Kidney (tissue), 10 donors: ENCODE measurements at regions not wholly inside any gene's neighbourhood (a gene's known extent, or its start where the extent isn't known, plus 50 kb on each side); places are given as distances from the start of the nearest gene placed in this dataset.
"Not testable (repeated sequence)": the region's sequence is repeated elsewhere in the genome, so short reads cannot be mapped to it uniquely, and the experiment has no call there.

Experiments used
- DNase-seq, 5 donors: peaks; one replicate each; pipeline ENCODE4 v3.0.0-alpha.2; 2013 to 2020
- FAIRE-seq: peaks from 2 replicates; lab custom pipeline; 2012; peaks lifted over from hg19 to GRCh38; lab: Jason Lieb, UNC
- H3K27ac ChIP-seq, 2 donors: one replicate each; pipeline ENCODE4 v1.7.0; 2013; ENCODE audit warnings: low read depth in 2 of 2, low read length in 2 of 2, inconsistent platforms in 1 of 2
- H3K27me3 ChIP-seq: one replicate; pipeline ENCODE4 v1.7.1; 2013; ENCODE audit warnings: low read length, inconsistent platforms; ENCODE audit not compliant: control insufficient read depth, insufficient read depth
- H3K36me3 ChIP-seq, 3 donors: one replicate each; pipeline versions ENCODE4 v1.7.0 to v1.7.1; 2013; ENCODE audit warnings: low read length in 3 of 3, control low read depth in 1 of 3, inconsistent platforms in 1 of 3; ENCODE audit not compliant: insufficient read depth in 3 of 3, control insufficient read depth in 2 of 3
- H3K4me1 ChIP-seq, 3 donors: one replicate each; pipeline versions ENCODE4 v1.7.0 to v1.7.1; 2013; ENCODE audit warnings: low read length in 3 of 3, inconsistent platforms in 1 of 3, low read depth in 1 of 3; ENCODE audit not compliant: control insufficient read depth in 2 of 3, insufficient read depth in 2 of 3
- H3K4me3 ChIP-seq, 3 donors: one replicate each; pipeline versions ENCODE4 v1.7.0 to v1.8.1; 2013; ENCODE audit warnings: low read length in 3 of 3, control low read depth in 1 of 3, inconsistent platforms in 1 of 3
- H3K9ac ChIP-seq, 3 donors: one replicate each; pipeline versions ENCODE4 v1.7.0 to v1.7.1; 2013; ENCODE audit warnings: low read length in 3 of 3, control low read depth in 1 of 3, inconsistent platforms in 1 of 3
- H3K9me3 ChIP-seq, 3 donors: one replicate each; pipeline versions ENCODE4 v1.7.0 to v1.7.1; 2013; ENCODE audit warnings: low read length in 3 of 3, control low read depth in 1 of 3, inconsistent platforms in 1 of 3; ENCODE audit not compliant: control insufficient read depth in 2 of 3, insufficient read depth in 1 of 3
- intact Hi-C: fragments of 100-400 bp; cut with DNase I; formaldehyde crosslinking; loops from one replicate; pipeline ENCODE4 v1.11.1; 2022
- donor health status: control.
- donor health status: control.
- donor health status: DM: yes; HTN: yes; CAD: no.
- donor health status: Normal renal cell carcinoma (clear cell type).

DNA sequence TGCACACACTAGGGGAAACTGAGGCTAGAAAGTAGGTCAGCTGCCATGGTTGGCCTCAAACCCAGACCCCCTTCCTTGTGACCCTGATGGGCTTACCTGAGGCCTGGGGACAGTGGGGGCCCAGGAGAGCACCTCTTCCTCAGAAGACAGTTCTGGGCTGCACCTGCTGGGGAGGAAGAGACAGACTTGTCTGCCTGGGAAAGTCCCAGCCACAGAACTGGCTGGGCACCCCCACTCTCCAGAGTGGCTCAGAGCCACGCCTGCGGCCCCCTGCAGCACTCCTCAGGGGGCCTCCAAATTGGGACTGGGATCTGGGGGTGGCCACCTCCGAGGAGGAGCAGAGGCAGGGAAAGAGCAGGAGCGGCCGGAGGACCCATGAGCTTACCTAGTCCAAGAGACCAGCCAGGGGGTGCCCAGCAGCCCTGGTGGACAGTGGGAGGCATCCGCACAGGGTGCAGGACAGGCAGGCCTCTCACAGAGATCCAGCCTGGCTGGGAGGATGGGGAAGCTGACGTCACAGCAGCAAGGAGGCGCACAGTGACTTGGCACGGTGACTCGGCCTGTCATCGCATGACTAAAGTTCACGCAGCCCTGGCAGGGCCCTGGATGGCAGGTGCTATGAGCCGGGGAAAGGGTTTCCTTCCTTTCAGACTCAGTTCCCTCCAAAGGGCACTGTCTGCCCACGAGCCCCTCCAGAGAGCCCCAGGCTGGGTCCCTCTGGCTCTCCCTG, 907.7 kb downstream of the TUBA3C start:
- H3K27me3 ChIP-seq, H3K9me3 ChIP-seq, H3K4me1 ChIP-seq, H3K4me3 ChIP-seq, intact Hi-C loops, H3K9ac ChIP-seq, FAIRE-seq, DNase-seq, H3K36me3 ChIP-seq, H3K27ac ChIP-seq: not testable (repeated sequence)

DNA sequence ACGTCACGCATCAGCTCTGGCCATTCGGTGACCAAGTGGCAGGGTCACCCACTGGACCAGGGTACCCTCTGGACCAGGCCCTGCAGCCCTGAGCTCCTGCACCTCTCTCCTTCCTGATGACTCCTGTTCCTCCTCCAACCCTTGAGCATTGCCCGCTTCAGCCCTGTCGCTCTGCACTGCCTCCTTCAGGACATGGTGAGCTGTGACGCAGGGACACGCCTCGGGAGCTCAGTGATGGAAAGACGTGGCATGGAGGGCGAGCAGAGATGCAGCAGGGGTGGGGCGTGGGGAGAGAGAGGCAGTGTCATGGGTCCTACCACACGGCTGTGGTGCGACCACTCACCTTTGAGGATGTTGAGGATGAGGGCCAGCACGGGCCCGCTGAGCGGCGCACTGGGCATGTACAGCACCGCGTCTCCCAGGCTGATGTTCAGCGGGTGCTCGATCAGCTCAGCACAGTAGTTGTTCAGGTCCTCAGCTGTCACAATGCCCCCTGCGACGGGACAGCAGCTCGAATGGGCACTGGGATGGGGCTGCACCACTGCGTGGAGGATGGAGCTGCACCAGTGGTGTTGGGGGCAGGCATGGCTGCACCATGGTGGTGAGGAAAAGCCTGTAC, 922.7 kb downstream of the TUBA3C start:
- DNase-seq, intact Hi-C loops, H3K4me3 ChIP-seq, H3K27me3 ChIP-seq, H3K27ac ChIP-seq, H3K9me3 ChIP-seq, H3K9ac ChIP-seq, FAIRE-seq, H3K36me3 ChIP-seq, H3K4me1 ChIP-seq: not testable (repeated sequence)

DNA sequence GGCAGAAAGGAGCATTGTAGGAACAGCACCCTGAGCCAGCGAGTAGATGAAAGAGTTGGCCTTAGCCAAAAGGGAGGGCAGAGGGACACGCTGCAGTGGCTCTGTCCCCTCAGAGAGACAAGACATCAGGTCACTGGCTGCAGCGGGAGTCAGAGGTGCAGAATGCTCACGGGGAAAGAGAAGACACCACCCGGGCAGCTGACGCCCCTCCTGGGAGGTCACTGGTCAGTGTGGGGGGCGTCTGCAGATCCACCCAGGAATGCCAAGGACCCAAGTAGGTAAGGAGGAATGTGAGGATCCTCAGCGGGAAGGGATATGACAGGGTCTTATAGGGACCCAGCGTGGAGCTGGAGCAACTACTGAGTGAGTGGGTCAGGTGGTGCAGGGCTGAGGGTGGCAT, 923.9 kb downstream of the TUBA3C start:
- H3K4me1 ChIP-seq, H3K9me3 ChIP-seq, H3K27me3 ChIP-seq, intact Hi-C loops, H3K4me3 ChIP-seq, FAIRE-seq, H3K36me3 ChIP-seq, DNase-seq, H3K27ac ChIP-seq, H3K9ac ChIP-seq: not testable (repeated sequence)

DNA sequence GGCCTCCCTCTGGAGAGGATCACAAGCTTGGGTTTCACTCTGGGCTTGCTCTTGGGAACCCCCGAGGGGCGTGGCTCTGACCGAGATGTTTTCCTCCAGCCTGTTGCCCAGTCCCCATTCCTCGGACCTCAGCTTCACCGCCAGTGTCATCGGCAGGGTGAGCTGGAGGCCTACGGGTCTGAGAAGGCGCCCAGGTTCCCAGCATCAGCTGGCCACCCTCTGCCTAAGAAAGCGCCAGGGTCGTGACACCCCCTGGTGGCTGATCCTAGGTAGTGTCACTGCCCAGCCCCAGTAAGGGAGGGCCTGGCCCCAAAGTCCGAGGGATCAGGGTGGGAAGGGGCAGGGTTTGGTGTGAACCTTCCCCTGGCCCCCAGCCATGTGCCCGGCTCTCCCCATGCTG, 928.8 kb downstream of the TUBA3C start:
- H3K27ac ChIP-seq, FAIRE-seq, DNase-seq, H3K4me1 ChIP-seq, H3K27me3 ChIP-seq, H3K9me3 ChIP-seq, H3K36me3 ChIP-seq, H3K9ac ChIP-seq, H3K4me3 ChIP-seq, intact Hi-C loops: not testable (repeated sequence)

DNA sequence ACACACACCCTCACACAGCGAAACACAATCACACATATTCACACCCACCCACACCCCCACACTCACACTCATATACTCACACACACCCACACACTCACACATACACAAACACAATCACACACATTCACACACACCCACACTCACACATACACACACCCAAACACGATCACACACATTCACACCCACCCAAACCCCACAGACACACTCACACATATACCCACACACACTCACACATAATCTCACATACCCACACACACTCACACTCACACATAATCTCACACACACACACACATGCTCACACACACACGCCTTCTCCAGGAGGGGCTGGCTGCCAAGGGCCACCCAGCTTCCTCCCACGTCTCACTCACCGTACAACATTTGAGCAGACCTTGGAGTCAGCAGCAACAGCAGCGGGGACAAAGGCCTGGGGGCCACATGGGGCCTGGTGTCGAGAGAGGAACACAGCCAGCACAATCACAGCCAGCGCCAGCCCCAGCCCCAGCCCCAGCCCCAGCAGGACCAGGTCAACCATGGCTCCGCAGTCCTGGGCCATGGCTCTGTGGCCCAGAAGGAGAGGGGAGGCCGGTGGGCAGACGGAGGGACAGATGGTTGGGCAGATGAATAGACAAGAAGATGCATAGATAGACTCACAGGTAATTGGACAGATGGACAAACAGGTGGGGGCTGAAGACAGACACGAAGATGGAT, 932.9 kb downstream of the TUBA3C start:
- FAIRE-seq, H3K27ac ChIP-seq, H3K9ac ChIP-seq, intact Hi-C loops, H3K9me3 ChIP-seq, H3K4me1 ChIP-seq, H3K36me3 ChIP-seq, DNase-seq, H3K27me3 ChIP-seq, H3K4me3 ChIP-seq: not testable (repeated sequence)

DNA sequence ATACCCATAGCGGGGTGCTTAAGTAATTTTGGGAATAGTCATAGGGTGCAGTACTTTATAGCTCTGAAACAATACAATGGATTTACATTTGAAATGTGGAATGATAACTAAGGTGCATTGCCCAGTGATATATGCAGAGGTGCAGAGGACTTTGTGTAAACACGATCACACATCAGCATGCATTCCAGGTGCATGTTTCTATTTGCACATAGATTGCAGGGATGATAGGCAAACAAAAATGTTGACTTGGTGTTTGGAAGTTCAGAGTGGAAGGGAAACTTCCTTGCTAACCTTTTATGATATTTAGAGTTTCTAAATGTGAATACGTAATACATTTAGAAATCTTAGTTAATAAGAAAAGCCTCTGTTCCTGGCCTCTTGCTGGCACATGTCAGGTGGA, 941.5 kb downstream of the TUBA3C start:
- H3K4me1 ChIP-seq, H3K36me3 ChIP-seq, H3K27me3 ChIP-seq, H3K4me3 ChIP-seq, H3K27ac ChIP-seq, FAIRE-seq, H3K9ac ChIP-seq, DNase-seq, intact Hi-C loops, H3K9me3 ChIP-seq: not testable (repeated sequence)

DNA sequence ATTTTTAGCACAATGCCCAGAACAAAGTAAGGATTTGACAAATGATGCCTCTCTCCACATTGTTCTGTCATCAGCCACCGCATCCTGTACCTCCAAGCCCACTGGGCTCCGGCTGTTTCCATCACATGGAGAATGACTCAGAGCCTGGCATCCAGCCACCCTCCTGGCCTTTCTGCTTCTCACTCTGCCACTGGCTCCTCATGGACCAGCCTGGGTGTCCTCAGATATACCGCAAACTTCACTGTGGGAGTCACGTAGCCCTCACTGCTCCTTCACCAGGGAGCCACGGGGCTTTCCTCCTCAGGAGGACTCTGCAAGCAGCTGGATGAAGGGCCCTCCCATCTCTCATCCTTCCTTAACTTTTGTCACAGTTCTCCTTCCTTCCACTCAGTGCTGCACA, 943.0 kb downstream of the TUBA3C start:
- DNase-seq, H3K9me3 ChIP-seq, intact Hi-C loops, H3K4me3 ChIP-seq, H3K36me3 ChIP-seq, FAIRE-seq, H3K9ac ChIP-seq, H3K4me1 ChIP-seq, H3K27ac ChIP-seq, H3K27me3 ChIP-seq: not testable (repeated sequence)
